ENCODE measurements at regions not wholly inside any gene's neighbourhood (a gene's known extent, or its start where the extent isn't known, plus 50 kb on each side); places are given as distances from the start of the nearest gene placed in this dataset.

GRCh38 chr7:84533182-84533581 lies 338.6 kb upstream of the SEMA3A start:
- no peak for DNase-seq

GRCh38 chr7:84532196-84532595 lies 337.6 kb upstream of the SEMA3A start:
- DNase-seq = no peak

- DNase-seq = no peak
Observed at GRCh38 chr7:84529480-84530205, 335.1 kb upstream of the SEMA3A start.

- no peak for DNase-seq
Observed at GRCh38 chr7:84528756-84529479, 334.3 kb upstream of the SEMA3A start.

GRCh38 chr7:84524714-84525694 lies 330.4 kb upstream of the SEMA3A start:
- DNase-seq = no peak

GRCh38 chr7:84513061-84513460 lies 318.5 kb upstream of the SEMA3A start:
- DNase-seq = no peak

GRCh38 chr7:84512055-84512454 lies 317.5 kb upstream of the SEMA3A start:
- DNase-seq = no peak

GRCh38 chr7:84510505-84510904 lies 315.9 kb upstream of the SEMA3A start:
- no peak for DNase-seq

- no peak for DNase-seq
Observed at GRCh38 chr7:84509522-84509921, 314.9 kb upstream of the SEMA3A start.

GRCh38 chr7:84508606-84509005 lies 314.0 kb upstream of the SEMA3A start:
- no peak for DNase-seq

GRCh38 chr7:84507529-84507928 lies 312.9 kb upstream of the SEMA3A start:
- DNase-seq = no peak

GRCh38 chr7:84506151-84506550 lies 311.6 kb upstream of the SEMA3A start:
- DNase-seq = no peak

- DNase-seq = no peak
Observed at GRCh38 chr7:84502239-84502638, 307.6 kb upstream of the SEMA3A start.

GRCh38 chr7:84497873-84498272 lies 303.3 kb upstream of the SEMA3A start:
- no peak for DNase-seq

- no peak for DNase-seq
Observed at GRCh38 chr7:84495128-84495527, 300.5 kb upstream of the SEMA3A start.

GRCh38 chr7:84492098-84493034 lies 297.8 kb upstream of the SEMA3A start:
- no peak for DNase-seq

- no peak for DNase-seq
Observed at GRCh38 chr7:84490661-84491060, 296.1 kb upstream of the SEMA3A start.

- no peak for DNase-seq
Observed at GRCh38 chr7:84484502-84485079, 290.0 kb upstream of the SEMA3A start.

GRCh38 chr7:84482476-84482875 lies 287.9 kb upstream of the SEMA3A start:
- no peak for DNase-seq

GRCh38 chr7:84479059-84479458 lies 284.5 kb upstream of the SEMA3A start:
- no peak for DNase-seq

- DNase-seq = no peak
Observed at GRCh38 chr7:84477786-84478478, 283.3 kb upstream of the SEMA3A start.

Measured in NCI-H1436 treated with DMSO at 0.1 percent for 48 hours (cell line).